ENCODE measurements at regions not wholly inside any gene's neighbourhood (a gene's known extent, or its start where the extent isn't known, plus 50 kb on each side); places are given as distances from the start of the nearest gene placed in this dataset.
"Not testable (repeated sequence)": the region's sequence is repeated elsewhere in the genome, so short reads cannot be mapped to it uniquely, and the experiment has no call there.

DNA sequence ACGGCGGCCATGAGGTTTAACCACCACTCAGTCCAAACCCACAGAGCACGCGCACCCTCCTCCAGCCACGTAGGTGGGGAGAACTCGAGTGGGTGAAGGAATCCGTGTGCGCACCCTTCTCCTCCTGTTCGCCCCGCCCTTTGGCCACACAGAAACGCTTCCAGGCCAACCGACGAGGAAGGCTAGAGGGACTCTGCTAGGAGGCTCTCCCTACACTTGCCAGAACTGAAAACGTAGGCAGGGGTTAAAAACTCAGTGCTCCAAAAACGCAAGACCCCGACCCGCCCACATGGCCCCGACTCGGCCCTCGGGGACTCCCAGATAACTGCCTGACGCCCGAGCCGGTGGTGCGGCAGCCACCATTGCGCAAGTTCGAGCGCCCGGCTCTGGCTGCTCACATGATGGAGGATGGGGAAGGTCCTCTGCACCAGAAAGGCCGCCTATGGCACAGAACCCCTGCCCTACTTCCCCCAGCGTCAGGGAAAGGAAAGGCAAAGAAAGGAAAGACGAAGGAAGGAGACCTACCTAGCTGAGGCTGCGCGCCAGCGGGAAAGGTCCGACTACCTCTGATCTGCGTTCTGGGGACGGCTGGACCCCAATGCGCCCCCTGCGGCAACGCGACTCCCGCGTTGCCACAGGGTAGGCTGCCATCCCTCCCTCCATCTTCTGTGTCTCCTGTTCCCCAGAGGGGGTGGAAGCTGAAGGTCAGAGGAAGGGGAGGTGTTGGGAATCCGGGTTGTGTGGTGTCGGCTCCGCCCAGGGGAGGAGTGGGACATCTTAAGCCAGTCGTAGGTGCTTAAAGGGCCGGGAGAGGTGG, 201.9 kb upstream of the AGTR2 start:
- Histone ChIP-seq H3K27ac (ENCODE audit: low read depth) (no peak overlapping the region), H3K4me1 (ENCODE audit: insufficient read depth) (no peaks in the 10 kb centered on the region), H3K4me3 (ENCODE audit: low read depth, low read length) (peak overlapping the region; percentile 45), H3K36me3 (ENCODE audit: insufficient read depth) (no peaks in the 10 kb centered on the region)
- peak; percentile 28 for DNase-seq (ENCODE audit: extremely low spot score)
- under 1% methylated on average over 48 of the region's 48 CpGs for WGBS

DNA sequence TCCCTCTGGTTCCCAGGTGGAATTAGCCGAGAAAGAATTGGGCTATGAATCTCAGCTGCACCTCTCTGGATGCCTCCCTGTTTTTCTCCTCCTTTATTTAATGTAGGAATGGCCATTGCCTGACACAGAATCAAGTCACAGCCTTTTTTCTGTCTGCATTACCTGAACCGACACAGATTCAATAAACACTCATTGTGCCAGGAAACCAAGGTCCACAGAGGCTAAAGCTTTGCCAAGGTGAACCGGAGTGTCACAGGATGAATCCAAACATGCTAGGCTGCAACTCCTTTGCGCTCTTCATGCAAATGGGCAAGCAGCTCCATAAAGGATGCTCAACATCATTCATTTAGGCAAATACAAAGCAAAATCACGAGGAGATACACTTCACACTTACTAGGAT, 199.8 kb upstream of the AGTR2 start:
- no peak overlapping the region for H3K27ac ChIP-seq (ENCODE audit: low read depth)
- H3K36me3 ChIP-seq (ENCODE audit: insufficient read depth): no peaks in the 10 kb centered on the region
- no peaks in the 10 kb centered on the region for H3K4me1 ChIP-seq (ENCODE audit: insufficient read depth)
- H3K4me3 ChIP-seq (ENCODE audit: low read depth, low read length): no peak overlapping the region
- DNase-seq (ENCODE audit: extremely low spot score): no peak
- 77% methylated on average over 5 of the region's 5 CpGs for WGBS

DNA sequence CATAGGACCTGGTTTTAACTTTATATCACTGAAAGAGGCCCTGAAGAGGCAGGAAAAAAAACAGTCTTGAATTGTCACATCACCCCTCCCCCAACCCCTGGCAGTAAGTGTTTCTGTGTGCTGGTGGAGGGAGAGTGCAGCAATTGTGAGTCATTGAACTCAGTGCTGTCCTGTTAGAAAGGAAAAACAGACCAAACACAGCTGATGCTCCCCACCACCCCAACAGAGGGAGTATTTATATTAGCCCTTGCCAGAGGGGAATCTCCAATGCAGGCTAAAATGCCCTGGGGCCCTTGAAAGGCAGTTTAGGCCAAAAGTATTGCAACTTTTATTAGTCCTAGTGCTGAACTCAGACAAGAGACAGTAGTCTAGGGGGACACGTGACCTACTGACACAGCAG, 197.8 kb upstream of the AGTR2 start:
- H3K4me1 ChIP-seq (ENCODE audit: insufficient read depth): no peaks in the 10 kb centered on the region
- H3K27ac ChIP-seq (ENCODE audit: low read depth): no peak overlapping the region
- H3K4me3 ChIP-seq (ENCODE audit: low read depth, low read length): no peak overlapping the region
- H3K36me3 ChIP-seq (ENCODE audit: insufficient read depth): no peaks in the 10 kb centered on the region
- no peak for DNase-seq (ENCODE audit: extremely low spot score)
- WGBS: 57% methylated on average over 1 of the region's 1 CpG

DNA sequence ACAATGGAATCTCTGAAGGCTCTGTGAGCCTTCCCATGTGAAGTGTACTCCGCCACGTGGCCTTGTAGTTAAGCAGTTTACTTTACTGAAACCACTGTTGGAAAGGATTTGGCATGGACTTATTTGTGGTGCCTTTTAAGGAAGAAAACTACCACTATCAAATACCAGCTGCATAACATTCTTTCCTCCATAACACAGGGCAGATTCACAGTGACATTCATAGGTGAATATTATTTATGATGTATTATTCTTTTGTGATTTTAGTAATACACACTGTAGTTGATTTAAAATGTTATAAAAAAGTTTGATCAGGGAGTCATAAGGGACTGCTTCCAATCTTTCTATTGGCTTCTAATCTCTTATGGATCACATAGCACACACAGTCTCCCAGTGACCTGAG, 192.5 kb upstream of the AGTR2 start:
- no peak overlapping the region for H3K27ac ChIP-seq (ENCODE audit: low read depth)
- DNase-seq (ENCODE audit: extremely low spot score): no peak
- no peaks in the 10 kb centered on the region for H3K4me1 ChIP-seq (ENCODE audit: insufficient read depth)
- H3K4me3 ChIP-seq (ENCODE audit: low read depth, low read length): no peak overlapping the region
- H3K36me3 ChIP-seq (ENCODE audit: insufficient read depth): no peaks in the 10 kb centered on the region
- 15% methylated on average over 2 of the region's 2 CpGs for whole genome bisulfite sequencing

DNA sequence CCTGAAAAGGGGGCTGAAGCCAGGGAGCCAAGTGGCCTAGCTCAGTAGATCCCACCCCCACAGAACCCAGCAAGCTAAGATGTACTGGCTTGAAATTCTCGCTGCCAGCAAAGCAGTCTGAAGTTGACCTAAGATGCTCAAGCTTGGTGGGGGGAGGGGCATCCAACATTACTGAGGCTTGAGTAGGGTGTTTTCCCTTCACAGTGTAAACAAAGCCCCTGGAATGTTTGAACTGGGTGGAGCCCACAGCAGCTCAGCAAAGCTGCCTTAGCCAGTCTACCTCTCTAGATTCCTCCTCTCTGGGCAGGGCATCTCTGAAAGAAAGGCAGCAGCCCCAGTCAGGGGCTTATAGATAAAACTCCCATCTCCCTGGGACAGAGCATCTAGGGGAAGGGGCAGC, 187.4 kb upstream of the AGTR2 start:
- H3K27ac ChIP-seq (ENCODE audit: low read depth); H3K4me1 ChIP-seq (ENCODE audit: insufficient read depth); H3K36me3 ChIP-seq (ENCODE audit: insufficient read depth); H3K4me3 ChIP-seq (ENCODE audit: low read depth, low read length); DNase-seq (ENCODE audit: extremely low spot score): not testable (repeated sequence)
- 80% methylated on average over 1 of the region's 1 CpG for WGBS

DNA sequence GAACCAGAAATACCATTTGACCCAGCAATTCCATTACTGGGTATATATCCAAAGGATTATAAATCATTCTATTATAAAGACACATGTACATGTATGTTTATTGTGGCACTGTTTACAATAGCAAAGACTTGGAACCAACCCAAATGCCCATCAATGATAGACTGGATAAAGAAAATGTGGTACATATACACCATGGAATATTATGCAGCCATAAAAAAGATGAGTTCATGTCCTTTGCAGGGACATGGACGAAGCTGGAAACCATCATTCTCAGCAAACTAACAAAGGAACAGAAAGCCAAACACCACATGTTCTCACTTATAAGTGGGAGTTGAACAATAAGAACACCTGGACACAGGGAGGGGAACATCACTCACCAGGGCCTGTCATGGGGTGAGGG, 183.1 kb upstream of the AGTR2 start:
- not testable (repeated sequence) for H3K36me3 ChIP-seq (ENCODE audit: insufficient read depth); H3K4me3 ChIP-seq (ENCODE audit: low read depth, low read length); DNase-seq (ENCODE audit: extremely low spot score); H3K4me1 ChIP-seq (ENCODE audit: insufficient read depth); H3K27ac ChIP-seq (ENCODE audit: low read depth)
- 93% methylated on average over 1 of the region's 1 CpG for WGBS

DNA sequence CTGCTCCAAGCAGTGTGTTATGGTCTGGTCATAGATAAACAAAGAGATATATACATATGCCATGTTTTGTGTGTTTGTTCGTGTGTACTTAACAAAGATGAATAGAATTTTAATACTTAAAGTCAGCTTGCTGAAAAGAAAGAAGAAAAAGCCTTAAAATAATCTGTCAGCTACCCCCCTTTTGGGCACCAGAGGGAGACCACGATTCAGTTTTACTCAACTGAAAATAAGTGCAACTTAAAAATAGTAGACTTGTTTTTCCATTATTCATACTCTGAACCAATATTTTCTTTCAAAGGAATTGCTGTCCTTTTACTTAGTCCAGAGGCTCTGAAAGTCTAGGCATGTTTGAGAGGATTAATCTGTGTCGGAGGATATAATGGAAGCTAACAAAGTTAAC, 181.7 kb upstream of the AGTR2 start:
- no peak for DNase-seq (ENCODE audit: extremely low spot score)
- no peak overlapping the region for H3K4me3 ChIP-seq (ENCODE audit: low read depth, low read length)
- H3K27ac ChIP-seq (ENCODE audit: low read depth): no peak overlapping the region
- 17% methylated on average over 3 of the region's 3 CpGs for WGBS
- no peaks in the 10 kb centered on the region for H3K36me3 ChIP-seq (ENCODE audit: insufficient read depth)
- H3K4me1 ChIP-seq (ENCODE audit: insufficient read depth): no peaks in the 10 kb centered on the region

DNA sequence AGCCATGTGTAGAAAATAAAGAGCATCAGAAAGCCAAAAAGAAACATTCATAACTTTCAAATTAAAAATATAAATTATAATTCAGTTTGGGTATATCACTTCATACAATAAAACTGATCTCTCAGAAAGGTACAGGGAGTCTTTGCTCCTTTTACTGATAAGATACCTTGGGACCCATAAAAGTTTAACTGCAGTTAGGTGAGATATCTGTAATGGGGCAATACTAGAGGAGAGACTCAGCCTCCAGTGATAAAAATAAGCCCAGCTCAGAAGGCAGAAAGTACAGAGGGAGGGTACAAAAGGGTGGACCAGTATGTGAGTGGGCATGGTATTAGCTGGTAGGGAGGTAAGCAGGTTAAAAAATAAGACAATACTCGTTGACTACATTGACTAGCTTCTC, 180.9 kb upstream of the AGTR2 start:
- H3K36me3 ChIP-seq (ENCODE audit: insufficient read depth): no peaks in the 10 kb centered on the region
- WGBS: 30% methylated on average over 1 of the region's 1 CpG
- no peak for DNase-seq (ENCODE audit: extremely low spot score)
- no peak overlapping the region for H3K27ac ChIP-seq (ENCODE audit: low read depth)
- H3K4me3 ChIP-seq (ENCODE audit: low read depth, low read length): no peak overlapping the region
- H3K4me1 ChIP-seq (ENCODE audit: insufficient read depth): no peaks in the 10 kb centered on the region

DNA sequence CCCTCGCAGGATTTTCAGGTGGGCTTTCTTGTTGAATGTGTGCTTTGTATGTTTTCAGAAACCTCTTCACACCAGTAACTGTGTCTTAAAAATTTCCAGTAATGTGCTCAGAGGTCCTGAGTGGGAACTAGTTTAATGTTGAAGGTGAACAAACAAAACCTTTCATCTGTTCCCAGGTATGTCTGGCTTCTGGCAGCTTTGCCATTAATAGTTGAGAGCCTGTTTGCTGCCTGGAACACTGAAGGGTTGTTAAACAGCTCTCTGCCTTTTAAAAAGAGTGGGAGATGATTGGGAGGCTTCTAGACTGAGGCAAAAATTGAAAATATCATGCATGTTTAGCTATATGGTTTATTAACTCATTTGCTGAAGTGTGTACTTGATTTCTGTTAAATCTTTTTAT, 161.2 kb upstream of the AGTR2 start:
- H3K27ac ChIP-seq (ENCODE audit: low read depth): no peak overlapping the region

DNA sequence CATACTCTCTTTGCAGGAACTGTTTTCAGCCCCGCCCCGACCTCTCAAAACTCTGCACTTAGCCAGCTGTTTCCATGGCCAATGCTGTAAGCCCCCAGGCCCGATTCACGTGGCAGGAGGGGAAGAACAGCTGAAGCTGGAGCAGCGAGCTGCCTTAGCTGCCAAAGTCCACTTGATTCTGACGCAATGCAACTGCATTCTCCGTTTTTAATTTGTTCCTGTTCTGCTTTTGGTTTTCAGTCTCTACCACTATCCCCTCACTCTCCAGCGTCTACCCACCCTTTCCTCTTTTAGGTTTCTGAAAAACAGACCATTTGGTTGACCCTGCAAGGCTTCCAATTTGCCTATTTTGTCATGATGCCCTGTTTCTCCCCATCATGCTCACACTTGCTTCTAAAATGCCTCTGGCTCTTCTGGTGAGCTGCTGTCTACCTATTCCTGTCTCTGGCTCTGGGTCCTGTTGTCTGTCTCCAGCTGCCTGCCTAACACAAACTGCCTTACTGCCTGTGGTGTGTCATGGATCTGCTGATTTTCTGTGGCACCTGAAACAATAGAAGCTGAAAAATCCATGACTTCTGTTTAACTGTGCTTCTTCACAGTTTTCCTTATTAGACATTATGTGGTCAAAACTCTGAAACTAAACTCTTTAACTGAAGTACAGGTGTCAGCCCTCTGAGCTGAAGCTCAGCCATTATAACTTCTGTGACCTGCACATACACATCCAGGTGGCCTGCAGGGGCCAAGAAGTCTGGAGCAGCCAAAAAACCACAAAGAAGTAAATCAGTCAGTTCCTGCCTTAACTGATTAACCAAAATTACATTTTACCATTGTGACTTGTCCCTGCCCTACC, 160.5 kb upstream of the AGTR2 start:
- no peak for DNase-seq (ENCODE audit: extremely low spot score)
- Histone ChIP-seq H3K36me3 (ENCODE audit: insufficient read depth) (no peaks in the 10 kb centered on the region), H3K4me1 (ENCODE audit: insufficient read depth) (no peaks in the 10 kb centered on the region), H3K4me3 (ENCODE audit: low read depth, low read length) (no peak overlapping the region), H3K27ac (ENCODE audit: low read depth) (no peak overlapping the region)
- 5% methylated on average over 8 of the region's 8 CpGs for WGBS

More for the DNA sequence above, 161.2 kb upstream of the AGTR2 start:
- 83% methylated on average over 1 of the region's 1 CpG for WGBS
- DNase-seq (ENCODE audit: extremely low spot score): no peak
- H3K4me1 ChIP-seq (ENCODE audit: insufficient read depth): no peaks in the 10 kb centered on the region
- H3K36me3 ChIP-seq (ENCODE audit: insufficient read depth): no peaks in the 10 kb centered on the region
- no peak overlapping the region for H3K4me3 ChIP-seq (ENCODE audit: low read depth, low read length)

DNA sequence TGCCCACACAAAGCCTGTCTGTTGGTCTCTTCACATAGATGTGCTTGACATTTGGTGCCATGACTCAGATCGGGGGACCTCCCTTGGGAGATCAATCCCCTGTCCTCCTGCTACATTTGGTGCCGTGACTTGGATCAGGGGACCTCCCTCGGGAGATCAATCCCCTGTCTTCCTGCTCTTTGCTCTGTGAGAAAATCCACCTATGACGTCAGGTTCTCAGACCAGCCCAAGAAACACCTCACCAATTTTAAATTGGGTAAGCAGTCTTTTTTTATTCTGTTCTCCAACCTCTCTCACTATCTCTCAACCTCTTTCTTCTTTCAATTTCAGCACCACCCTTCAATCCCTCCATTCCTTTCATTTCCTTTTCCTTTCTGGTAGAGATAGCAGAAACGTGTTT, 159.6 kb upstream of the AGTR2 start:
- no peak overlapping the region for H3K27ac ChIP-seq (ENCODE audit: low read depth)
- DNase-seq (ENCODE audit: extremely low spot score): no peak

DNA sequence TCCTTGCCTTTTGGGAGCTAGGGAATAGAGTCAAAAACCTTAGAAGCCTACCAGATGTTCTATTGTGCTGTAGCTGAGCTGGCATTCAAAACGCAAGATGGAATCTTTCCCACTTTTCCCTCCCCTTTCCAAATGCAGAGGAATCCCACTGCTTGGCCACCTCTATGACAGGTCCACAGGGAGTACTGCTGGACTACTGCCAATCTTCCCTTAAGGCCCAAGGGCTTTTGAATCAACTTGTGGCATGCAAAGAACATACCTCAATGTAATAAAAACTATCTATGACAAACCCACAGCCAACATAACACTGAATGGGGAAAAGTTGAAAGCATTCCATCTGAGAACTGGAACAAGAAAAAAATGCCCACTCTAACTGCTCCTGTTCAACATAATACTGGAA, 139.2 kb upstream of the AGTR2 start:
- Histone ChIP-seq H3K4me3 (ENCODE audit: low read depth, low read length) (no peak overlapping the region), H3K27ac (ENCODE audit: low read depth) (no peak overlapping the region), H3K36me3 (ENCODE audit: insufficient read depth) (no peaks in the 10 kb centered on the region), H3K4me1 (ENCODE audit: insufficient read depth) (no peaks in the 10 kb centered on the region)
- WGBS: 66% methylated on average over 1 of the region's 1 CpG
- DNase-seq (ENCODE audit: extremely low spot score): no peak

More for the DNA sequence above, 159.6 kb upstream of the AGTR2 start:
- WGBS: 86% methylated on average over 5 of the region's 5 CpGs
- no peaks in the 10 kb centered on the region for H3K36me3 ChIP-seq (ENCODE audit: insufficient read depth)
- no peak overlapping the region for H3K4me3 ChIP-seq (ENCODE audit: low read depth, low read length)
- no peaks in the 10 kb centered on the region for H3K4me1 ChIP-seq (ENCODE audit: insufficient read depth)

Measured in urinary bladder (tissue), 3 donors.